ENCODE measurements at regions not wholly inside any gene's neighbourhood (a gene's known extent, or its start where the extent isn't known, plus 50 kb on each side); places are given as distances from the start of the nearest gene placed in this dataset.

- no peak for TF ChIP-seq CTCF (conservative IDR thresholded peaks at IDR 0.05 in 1 of 2, IDR thresholded peaks at IDR 0.05 in 1 of 2; ENCODE audit: low read depth in 1 of 2, low read length in 2 of 2)
- TF ChIP-seq EZH2 (IDR thresholded peaks at IDR 0.05; ENCODE audit: low read length, missing control alignments), result no peak
Observed at GRCh38 chr5:123810746-123811340, 298.9 kb downstream of the CSNK1G3 start.

Measured in fibroblast of lung (primary cell).